ENCODE measurements at regions not wholly inside any gene's neighbourhood (a gene's known extent, or its start where the extent isn't known, plus 50 kb on each side); places are given as distances from the start of the nearest gene placed in this dataset.

DNA sequence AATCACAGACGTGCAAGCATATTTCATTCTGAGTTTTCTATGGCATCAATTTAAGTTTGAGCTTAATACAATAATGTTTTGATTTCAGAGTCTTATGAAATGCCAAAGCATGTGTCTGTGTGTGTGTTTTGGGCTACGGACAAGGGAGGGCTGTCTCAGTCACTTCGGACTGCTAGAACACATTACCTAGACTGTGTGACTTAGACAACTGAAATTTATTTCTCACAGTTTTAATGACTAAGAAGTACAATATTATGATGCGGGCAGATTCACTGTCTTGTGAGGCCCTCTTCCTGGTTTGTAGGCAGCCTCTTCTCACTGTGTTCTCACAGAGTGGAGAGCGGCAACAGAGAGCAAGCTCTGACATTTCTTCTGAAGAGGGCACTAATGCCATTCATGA is 1202.0 kb downstream of the EFNB2 start:
- no peak overlapping the region for H3K4me3 ChIP-seq (ENCODE audit: low read depth, low read length)
- TF ChIP-seq, protein P1, sequence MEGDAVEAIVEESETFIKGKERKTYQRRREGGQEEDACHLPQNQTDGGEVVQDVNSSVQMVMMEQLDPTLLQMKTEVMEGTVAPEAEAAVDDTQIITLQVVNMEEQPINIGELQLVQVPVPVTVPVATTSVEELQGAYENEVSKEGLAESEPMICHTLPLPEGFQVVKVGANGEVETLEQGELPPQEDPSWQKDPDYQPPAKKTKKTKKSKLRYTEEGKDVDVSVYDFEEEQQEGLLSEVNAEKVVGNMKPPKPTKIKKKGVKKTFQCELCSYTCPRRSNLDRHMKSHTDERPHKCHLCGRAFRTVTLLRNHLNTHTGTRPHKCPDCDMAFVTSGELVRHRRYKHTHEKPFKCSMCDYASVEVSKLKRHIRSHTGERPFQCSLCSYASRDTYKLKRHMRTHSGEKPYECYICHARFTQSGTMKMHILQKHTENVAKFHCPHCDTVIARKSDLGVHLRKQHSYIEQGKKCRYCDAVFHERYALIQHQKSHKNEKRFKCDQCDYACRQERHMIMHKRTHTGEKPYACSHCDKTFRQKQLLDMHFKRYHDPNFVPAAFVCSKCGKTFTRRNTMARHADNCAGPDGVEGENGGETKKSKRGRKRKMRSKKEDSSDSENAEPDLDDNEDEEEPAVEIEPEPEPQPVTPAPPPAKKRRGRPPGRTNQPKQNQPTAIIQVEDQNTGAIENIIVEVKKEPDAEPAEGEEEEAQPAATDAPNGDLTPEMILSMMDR (IDR thresholded peaks at IDR 0.05; ENCODE audit: low read depth, low read length), result no peak
- H3K36me3 ChIP-seq, result no peaks in the 10 kb centered on the region
- H3K9me3 ChIP-seq (ENCODE audit: severe bottlenecking), result no peaks in the 10 kb centered on the region
- no peak for DNase-seq
- H3K27me3 ChIP-seq (ENCODE audit: insufficient read depth, low read depth, severe bottlenecking), result no peaks in the 10 kb centered on the region
- H3K27ac ChIP-seq, result no peak overlapping the region

DNA sequence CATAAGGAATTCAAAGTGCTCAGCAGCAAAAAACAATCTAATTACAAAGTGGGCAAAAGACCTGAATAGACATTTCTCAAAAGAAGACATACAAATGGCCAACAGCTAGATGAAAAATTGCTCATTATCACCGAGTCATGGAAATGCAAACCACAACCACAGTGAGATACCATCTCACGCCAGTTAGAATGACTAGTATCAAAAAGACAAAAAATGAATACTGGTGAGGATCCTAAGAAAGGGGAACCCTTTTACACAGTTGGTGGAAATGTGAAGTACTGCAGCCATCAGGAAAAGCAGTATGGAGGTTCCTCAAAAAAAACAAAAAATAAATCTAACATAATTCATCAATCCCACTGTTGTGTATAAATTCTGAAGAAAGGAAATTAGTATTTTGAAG is 1206.1 kb downstream of the EFNB2 start:
- TF ChIP-seq, protein P1 (IDR thresholded peaks at IDR 0.05; ENCODE audit: low read depth, low read length), result no peak
- no peak overlapping the region for H3K4me3 ChIP-seq (ENCODE audit: low read depth, low read length)
- no peaks in the 10 kb centered on the region for H3K36me3 ChIP-seq
- H3K9me3 ChIP-seq (ENCODE audit: severe bottlenecking), result no peaks in the 10 kb centered on the region
- H3K27ac ChIP-seq, result no peak overlapping the region
- no peak for DNase-seq
- no peaks in the 10 kb centered on the region for H3K27me3 ChIP-seq (ENCODE audit: insufficient read depth, low read depth, severe bottlenecking)

DNA sequence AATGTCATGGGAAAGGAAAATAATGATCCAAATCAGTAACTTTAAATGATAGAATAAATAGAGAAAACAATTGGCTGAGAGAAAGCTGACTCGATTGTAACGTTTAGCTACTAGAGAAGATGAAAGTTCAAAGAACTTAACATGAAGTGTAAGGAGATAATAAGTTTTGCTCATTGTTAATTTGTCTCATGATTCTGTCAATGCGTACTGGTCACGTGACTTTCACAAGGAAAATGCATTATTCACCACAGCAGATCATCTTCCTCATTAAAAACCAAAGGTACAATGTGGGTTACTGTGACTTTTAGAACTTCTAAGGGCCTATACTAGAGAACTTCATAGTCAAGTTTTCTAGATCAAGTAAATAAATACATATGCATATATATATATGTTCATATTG is 1207.2 kb downstream of the EFNB2 start:
- TF ChIP-seq, protein P1 (IDR thresholded peaks at IDR 0.05; ENCODE audit: low read depth, low read length), result no peak
- no peak for DNase-seq
- no peaks in the 10 kb centered on the region for H3K27me3 ChIP-seq (ENCODE audit: insufficient read depth, low read depth, severe bottlenecking)
- H3K9me3 ChIP-seq (ENCODE audit: severe bottlenecking), result no peaks in the 10 kb centered on the region
- H3K36me3 ChIP-seq, result no peaks in the 10 kb centered on the region
- H3K27ac ChIP-seq, result no peak overlapping the region
- H3K4me3 ChIP-seq (ENCODE audit: low read depth, low read length), result no peak overlapping the region

DNA sequence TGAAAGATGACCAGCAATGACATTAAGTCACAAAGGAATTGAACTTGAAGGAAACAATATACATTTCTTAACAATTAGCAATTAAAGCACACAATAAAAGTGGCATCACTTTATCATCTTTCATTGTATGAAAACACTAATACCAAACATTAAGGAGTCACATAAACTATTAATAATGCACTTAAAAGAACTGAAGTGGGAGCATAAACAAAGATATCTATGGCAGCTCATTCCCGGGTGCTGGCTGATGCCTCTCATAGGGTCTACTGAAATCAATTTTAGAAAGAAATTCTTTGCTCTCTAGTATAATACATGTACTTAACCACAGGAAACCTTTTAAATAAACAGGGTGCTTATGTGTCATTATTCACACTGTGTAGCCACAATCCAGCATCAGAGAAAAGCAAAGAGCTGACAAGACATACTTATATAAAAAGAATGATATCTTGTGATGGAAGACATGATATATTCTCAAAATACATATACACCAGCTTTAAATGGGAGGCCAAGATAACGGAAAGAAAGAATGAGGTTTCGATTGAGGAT is 1207.8 kb downstream of the EFNB2 start:
- TF ChIP-seq, protein P1 (IDR thresholded peaks at IDR 0.05; ENCODE audit: low read depth, low read length), result no peak
- no peaks in the 10 kb centered on the region for H3K9me3 ChIP-seq (ENCODE audit: severe bottlenecking)
- no peak overlapping the region for H3K4me3 ChIP-seq (ENCODE audit: low read depth, low read length)
- H3K36me3 ChIP-seq, result no peaks in the 10 kb centered on the region
- no peaks in the 10 kb centered on the region for H3K27me3 ChIP-seq (ENCODE audit: insufficient read depth, low read depth, severe bottlenecking)
- no peak for DNase-seq
- no peak overlapping the region for H3K27ac ChIP-seq

DNA sequence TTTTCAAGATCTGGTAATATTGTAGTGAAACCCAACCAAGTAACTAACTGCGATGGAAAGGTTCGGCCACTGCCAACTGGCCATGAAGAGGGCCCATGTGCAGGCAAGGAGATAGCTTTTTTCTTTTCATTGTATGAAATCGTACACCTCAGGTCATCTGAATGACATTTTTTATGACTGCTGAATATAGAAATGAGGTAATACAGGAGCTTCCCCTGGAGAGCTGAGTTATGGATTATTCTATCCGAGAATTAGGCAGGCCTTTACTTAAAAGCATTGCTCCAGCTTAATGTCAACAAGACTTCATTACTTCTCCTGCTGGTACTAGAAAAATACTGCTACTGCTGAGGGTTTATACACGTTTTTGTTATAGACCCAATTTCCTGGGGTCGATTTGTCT is 1215.6 kb downstream of the EFNB2 start:
- H3K4me3 ChIP-seq (ENCODE audit: low read depth, low read length), result no peak overlapping the region
- TF ChIP-seq, protein P1 (IDR thresholded peaks at IDR 0.05; ENCODE audit: low read depth, low read length), result no peak
- H3K27me3 ChIP-seq (ENCODE audit: insufficient read depth, low read depth, severe bottlenecking), result no peaks in the 10 kb centered on the region
- H3K36me3 ChIP-seq, result no peaks in the 10 kb centered on the region
- H3K9me3 ChIP-seq (ENCODE audit: severe bottlenecking), result no peaks in the 10 kb centered on the region
- no peak overlapping the region for H3K27ac ChIP-seq
- DNase-seq, result no peak

DNA sequence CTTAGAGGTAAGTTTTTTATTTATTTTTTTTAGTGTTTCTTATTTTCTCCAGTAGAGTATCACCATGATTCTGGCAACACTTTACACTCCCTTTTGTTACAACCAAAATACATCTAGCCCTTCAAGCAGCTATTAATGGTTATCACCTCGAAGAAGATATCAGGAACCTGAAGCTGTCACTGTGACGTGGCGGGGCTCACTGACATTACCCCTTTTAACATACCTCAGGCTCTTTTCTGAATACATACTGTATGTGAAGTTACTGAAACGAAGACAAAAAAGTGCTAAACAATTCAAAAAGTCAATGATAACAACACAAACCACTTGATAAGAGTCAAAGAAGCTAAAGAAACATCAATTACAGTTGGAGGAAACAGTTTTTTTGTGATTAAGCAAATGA is 1218.7 kb downstream of the EFNB2 start:
- Histone ChIP-seq H3K36me3 (no peaks in the 10 kb centered on the region), H3K4me3 (ENCODE audit: low read depth, low read length) (no peak overlapping the region), H3K27me3 (ENCODE audit: insufficient read depth, low read depth, severe bottlenecking) (no peaks in the 10 kb centered on the region), H3K27ac (no peak overlapping the region), H3K9me3 (ENCODE audit: severe bottlenecking) (no peaks in the 10 kb centered on the region)
- DNase-seq, result no peak
- TF ChIP-seq, protein P1 (IDR thresholded peaks at IDR 0.05; ENCODE audit: low read depth, low read length), result no peak
